ENCODE measurements at regions not wholly inside any gene's neighbourhood (a gene's known extent, or its start where the extent isn't known, plus 50 kb on each side); places are given as distances from the start of the nearest gene placed in this dataset.

- TF ChIP-seq HOXB13 (CRISPR knock-in tag; IDR thresholded peaks at IDR 0.05; ENCODE audit: low read depth): no peak
- no peak for TF ChIP-seq HDAC2 (IDR thresholded peaks at IDR 0.05)
- TF ChIP-seq, protein P1, sequence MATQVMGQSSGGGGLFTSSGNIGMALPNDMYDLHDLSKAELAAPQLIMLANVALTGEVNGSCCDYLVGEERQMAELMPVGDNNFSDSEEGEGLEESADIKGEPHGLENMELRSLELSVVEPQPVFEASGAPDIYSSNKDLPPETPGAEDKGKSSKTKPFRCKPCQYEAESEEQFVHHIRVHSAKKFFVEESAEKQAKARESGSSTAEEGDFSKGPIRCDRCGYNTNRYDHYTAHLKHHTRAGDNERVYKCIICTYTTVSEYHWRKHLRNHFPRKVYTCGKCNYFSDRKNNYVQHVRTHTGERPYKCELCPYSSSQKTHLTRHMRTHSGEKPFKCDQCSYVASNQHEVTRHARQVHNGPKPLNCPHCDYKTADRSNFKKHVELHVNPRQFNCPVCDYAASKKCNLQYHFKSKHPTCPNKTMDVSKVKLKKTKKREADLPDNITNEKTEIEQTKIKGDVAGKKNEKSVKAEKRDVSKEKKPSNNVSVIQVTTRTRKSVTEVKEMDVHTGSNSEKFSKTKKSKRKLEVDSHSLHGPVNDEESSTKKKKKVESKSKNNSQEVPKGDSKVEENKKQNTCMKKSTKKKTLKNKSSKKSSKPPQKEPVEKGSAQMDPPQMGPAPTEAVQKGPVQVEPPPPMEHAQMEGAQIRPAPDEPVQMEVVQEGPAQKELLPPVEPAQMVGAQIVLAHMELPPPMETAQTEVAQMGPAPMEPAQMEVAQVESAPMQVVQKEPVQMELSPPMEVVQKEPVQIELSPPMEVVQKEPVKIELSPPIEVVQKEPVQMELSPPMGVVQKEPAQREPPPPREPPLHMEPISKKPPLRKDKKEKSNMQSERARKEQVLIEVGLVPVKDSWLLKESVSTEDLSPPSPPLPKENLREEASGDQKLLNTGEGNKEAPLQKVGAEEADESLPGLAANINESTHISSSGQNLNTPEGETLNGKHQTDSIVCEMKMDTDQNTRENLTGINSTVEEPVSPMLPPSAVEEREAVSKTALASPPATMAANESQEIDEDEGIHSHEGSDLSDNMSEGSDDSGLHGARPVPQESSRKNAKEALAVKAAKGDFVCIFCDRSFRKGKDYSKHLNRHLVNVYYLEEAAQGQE (IDR thresholded peaks at IDR 0.05): no peak
Observed at GRCh38 chr2:195477248-195477995, 179.6 kb upstream of the SLC39A10 start (continued).

- FAIRE-seq (no peak), ATAC-seq (no peak), DNase-seq (ENCODE audit: low read depth in 1 of 2, low spot score in 1 of 2) (no peak)
- no peak for TF ChIP-seq RAD21 (conservative IDR thresholded peaks at IDR 0.05 in 1 of 2, IDR thresholded peaks at IDR 0.05 in 1 of 2)
- TF ChIP-seq, protein P2, sequence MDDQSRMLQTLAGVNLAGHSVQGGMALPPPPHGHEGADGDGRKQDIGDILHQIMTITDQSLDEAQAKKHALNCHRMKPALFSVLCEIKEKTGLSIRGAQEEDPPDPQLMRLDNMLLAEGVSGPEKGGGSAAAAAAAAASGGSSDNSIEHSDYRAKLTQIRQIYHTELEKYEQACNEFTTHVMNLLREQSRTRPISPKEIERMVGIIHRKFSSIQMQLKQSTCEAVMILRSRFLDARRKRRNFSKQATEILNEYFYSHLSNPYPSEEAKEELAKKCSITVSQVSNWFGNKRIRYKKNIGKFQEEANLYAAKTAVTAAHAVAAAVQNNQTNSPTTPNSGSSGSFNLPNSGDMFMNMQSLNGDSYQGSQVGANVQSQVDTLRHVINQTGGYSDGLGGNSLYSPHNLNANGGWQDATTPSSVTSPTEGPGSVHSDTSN (IDR thresholded peaks at IDR 0.05): no peak
- no peak for TF ChIP-seq RNF2 (IDR thresholded peaks at IDR 0.05; ENCODE audit: borderline replicate concordance, low read depth)
- TF ChIP-seq, protein P3, sequence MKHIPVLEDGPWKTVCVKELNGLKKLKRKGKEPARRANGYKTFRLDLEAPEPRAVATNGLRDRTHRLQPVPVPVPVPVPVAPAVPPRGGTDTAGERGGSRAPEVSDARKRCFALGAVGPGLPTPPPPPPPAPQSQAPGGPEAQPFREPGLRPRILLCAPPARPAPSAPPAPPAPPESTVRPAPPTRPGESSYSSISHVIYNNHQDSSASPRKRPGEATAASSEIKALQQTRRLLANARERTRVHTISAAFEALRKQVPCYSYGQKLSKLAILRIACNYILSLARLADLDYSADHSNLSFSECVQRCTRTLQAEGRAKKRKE (CRISPR knock-in tag; IDR thresholded peaks at IDR 0.05; ENCODE audit: low read depth): no peak
- no peak for TF ChIP-seq SMC3 (IDR thresholded peaks at IDR 0.05)
- TF ChIP-seq FOSB (CRISPR knock-in tag; IDR thresholded peaks at IDR 0.05): no peak
- TF ChIP-seq ESRRA (IDR thresholded peaks at IDR 0.05; ENCODE audit: borderline replicate concordance, low read length): no peak
- no peak for TF ChIP-seq NR3C1 (IDR thresholded peaks at IDR 0.05)
- no peak for TF ChIP-seq HOXA7 (CRISPR knock-in tag; IDR thresholded peaks at IDR 0.05)
- TF ChIP-seq CTCF (IDR thresholded peaks at IDR 0.05): no peak
- no peak for TF ChIP-seq HMGXB4 (CRISPR knock-in tag; IDR thresholded peaks at IDR 0.05; ENCODE audit: borderline replicate concordance)
- 94% methylated on average over 5 of the region's 5 CpGs for WGBS (ENCODE audit: missing lambda C conversion rate)
- ChIA-PET POLR2A (no interaction called here), CTCF (interaction anchor here (0.6 to 1.5 kb wide), 4 partner anchors 23 to 101 kb away, joined by 3 to 5 read pairs (median 3); no protein-coding TSS in a partner anchor)
- Histone ChIP-seq H3K4me2 (no peak overlapping the region), H3K4me3 (no peak overlapping the region), H3K9me3 (no peaks in the 10 kb centered on the region), H3K27ac (no peak overlapping the region), H3K4me1 (no peaks in the 10 kb centered on the region)
Observed at GRCh38 chr2:195475336-195475735, 181.7 kb upstream of the SLC39A10 start.
